Coronary artery (tissue), 2 donors: ENCODE measurements at regions not wholly inside any gene's neighbourhood (a gene's known extent, or its start where the extent isn't known, plus 50 kb on each side); places are given as distances from the start of the nearest gene placed in this dataset.
A peak's percentile ranks its signal among the peaks of the same experiment; 100 is the strongest.

ENCODE experiments used
- DNase-seq: peaks from one replicate; pipeline ENCODE4 v3.0.0-alpha.2; 2017; ENCODE audit warnings: low spot score
- H3K27ac ChIP-seq, 2 donors: fragments of 200-600 bp; sonication (generic); one replicate each; pipeline ENCODE4 v1.5.1; 2016 to 2019
- H3K4me3 ChIP-seq: fragments of 200-600 bp; sonication (generic); 2 replicates; pipeline ENCODE4 v1.5.1; 2016; ENCODE audit warnings: mild to moderate bottlenecking, moderate library complexity
- CTCF ChIP-seq: fragments of 200-600 bp; sonication (generic); IDR thresholded peaks from one replicate; pipeline ENCODE4 v1.5.1; 2019; ENCODE audit warnings: antibody characterized with exemption

DNA sequence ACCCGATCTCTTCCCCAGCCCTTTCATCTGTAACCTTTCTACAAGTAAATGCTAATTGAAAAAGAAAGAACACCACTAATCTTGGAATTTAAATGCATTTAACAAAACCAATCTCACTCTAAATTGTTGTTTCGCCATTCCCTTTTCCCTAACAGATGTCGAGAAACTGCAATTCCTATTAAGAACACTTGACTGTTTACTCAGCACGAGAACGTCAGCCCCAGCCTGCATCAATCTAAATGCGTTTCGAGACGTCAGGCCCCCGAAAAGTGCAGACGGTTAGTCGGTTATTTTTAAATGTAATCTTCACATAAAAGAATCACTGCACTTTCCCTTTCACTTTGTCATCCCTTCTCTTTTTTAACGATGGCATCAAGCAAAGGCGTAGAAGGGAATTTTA lies 837.6 kb downstream of the VRK1 start:
- no peak for DNase-seq
- no peak overlapping the region for H3K27ac ChIP-seq
- no peak for TF ChIP-seq CTCF
- peak overlapping the region; percentile 10 for H3K4me3 ChIP-seq

DNA sequence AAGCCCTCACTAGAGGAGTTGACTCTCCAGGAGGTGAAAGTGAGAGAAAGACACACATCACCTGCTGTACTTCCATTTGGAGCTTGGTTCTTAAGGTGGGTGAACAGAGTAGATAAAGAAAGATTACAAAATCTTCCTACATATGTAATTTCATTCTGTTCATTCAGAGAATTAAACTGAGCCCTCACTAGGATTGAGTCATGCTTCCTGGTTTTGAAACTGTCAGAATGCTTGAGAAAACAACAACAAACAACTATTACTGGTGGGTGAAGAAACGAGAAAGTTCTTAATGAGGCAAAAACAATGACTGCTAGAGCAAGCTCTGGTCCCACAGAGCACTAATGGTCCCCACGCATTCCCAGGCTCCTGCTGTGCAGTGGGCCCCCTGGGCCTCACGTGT lies 841.7 kb downstream of the VRK1 start:
- no peak for DNase-seq
- Histone ChIP-seq H3K4me3 (no peak overlapping the region), H3K27ac (no peak overlapping the region)
- no peak for TF ChIP-seq CTCF

- DNase-seq = no peak
- Histone ChIP-seq H3K27ac (no peak overlapping the region), H3K4me3 (no peak overlapping the region)
- no peak for TF ChIP-seq CTCF
These were observed 842.8 kb downstream of the VRK1 start for GRCh38 chr14:97640031-97640430.

GRCh38 chr14:97641827-97642226 lies 844.6 kb downstream of the VRK1 start:
- Histone ChIP-seq H3K27ac (no peak overlapping the region), H3K4me3 (no peak overlapping the region)
- DNase-seq = no peak
- no peak for TF ChIP-seq CTCF

DNA sequence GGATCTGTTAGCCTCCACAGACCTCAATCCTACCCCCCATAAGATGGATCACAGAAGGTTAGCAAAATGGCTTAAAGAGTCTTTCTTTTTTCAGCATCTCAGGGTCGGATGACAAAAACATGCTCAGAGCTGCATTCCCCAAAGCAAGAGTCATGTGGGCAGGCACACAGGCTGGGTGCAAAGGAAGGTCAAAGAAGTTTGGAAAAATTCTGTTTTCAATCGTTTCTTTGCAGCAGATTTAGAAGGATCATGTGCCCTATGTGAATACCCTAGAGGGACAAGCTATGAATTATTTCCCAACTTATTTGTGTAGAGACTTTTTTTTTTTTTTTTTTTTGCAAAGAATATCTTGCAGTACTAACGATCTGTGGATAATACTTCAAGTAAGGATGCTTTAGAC lies 845.4 kb downstream of the VRK1 start:
- no peak for TF ChIP-seq CTCF

GRCh38 chr14:97644365-97644764 lies 847.2 kb downstream of the VRK1 start:
- Histone ChIP-seq H3K4me3 (no peak overlapping the region), H3K27ac (no peak overlapping the region)
- TF ChIP-seq CTCF = no peak
- no peak for DNase-seq

More for the DNA sequence above, 845.4 kb downstream of the VRK1 start:
- no peak overlapping the region for H3K4me3 ChIP-seq
- no peak overlapping the region for H3K27ac ChIP-seq
- no peak for DNase-seq

DNA sequence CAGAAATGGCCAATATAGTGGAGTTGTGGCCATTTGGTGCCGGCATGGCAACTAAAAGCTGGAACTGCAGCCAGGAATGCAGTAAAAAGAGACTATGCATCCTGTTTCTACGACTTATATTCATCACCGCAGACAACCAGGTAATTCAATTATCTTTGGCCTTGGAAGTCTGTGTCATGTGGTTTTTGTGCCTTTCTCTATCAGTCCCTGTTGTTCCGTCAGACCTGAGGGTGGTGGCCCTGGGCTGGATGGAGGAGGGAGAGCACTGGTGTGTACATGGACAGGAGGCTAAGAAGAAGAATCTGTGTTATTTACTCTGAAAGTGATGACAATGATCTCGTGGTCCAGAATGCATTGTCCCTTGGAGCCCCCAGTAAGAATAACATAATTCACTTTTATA lies 852.6 kb downstream of the VRK1 start:
- no peak overlapping the region for H3K27ac ChIP-seq
- no peak for DNase-seq
- H3K4me3 ChIP-seq = no peak overlapping the region
- TF ChIP-seq CTCF = no peak
